ENCODE measurements at regions not wholly inside any gene's neighbourhood (a gene's known extent, or its start where the extent isn't known, plus 50 kb on each side); places are given as distances from the start of the nearest gene placed in this dataset.

- TF ChIP-seq ZNF592 (IDR thresholded peaks at IDR 0.05), result no peak
These were observed 82.5 kb upstream of the STX18 start (continued) for GRCh38 chr4:4624276-4624897.

- Histone ChIP-seq H3K4me2 (ENCODE audit: control insufficient read depth, insufficient read depth) (no peak overlapping the region), H4K20me1 (ENCODE audit: control insufficient read depth, insufficient read depth) (no peaks in the 10 kb centered on the region), H3K9ac (ENCODE audit: control insufficient read depth, insufficient read depth, low read length) (no peak overlapping the region), H3K79me2 (ENCODE audit: control insufficient read depth, insufficient read depth, low read length) (no peaks in the 10 kb centered on the region), H3K9me3 (replicated peaks; ENCODE audit: control insufficient read depth, insufficient read depth, low read length) (no peaks in the 10 kb centered on the region; the same call in 2 of the 3 replicates), H2AFZ (ENCODE audit: control insufficient read depth, low read depth, low read length) (no peak overlapping the region), H3K27me3 (replicated peaks in 1 of 2; ENCODE audit: control insufficient read depth in 2 of 2, insufficient read depth in 2 of 2, low read length in 1 of 2) (no peaks in the 10 kb centered on the region), H3K36me3 (ENCODE audit: control insufficient read depth in 2 of 2, insufficient read depth in 2 of 2, low read length in 1 of 2) (no peaks in the 10 kb centered on the region), H3K4me1 (ENCODE audit: control insufficient read depth, insufficient read depth, low read length) (no peaks in the 10 kb centered on the region), H3K27ac (ENCODE audit: control insufficient read depth, insufficient read depth) (no peak overlapping the region), H3K4me3 (no peak overlapping the region)
- no peak for ATAC-seq
- in situ Hi-C loops (cut with MboI) (no loop called here), intact Hi-C loops (cut with micrococcal nuclease; ENCODE audit: unreplicated experiment) (no loop called here)
- ChIA-PET POLR2A (no interaction called here), CTCF (interaction anchor here (0.6 to 1.9 kb wide), 2 partner anchors 28 to 132 kb away, joined by 4 read pairs; no protein-coding TSS in a partner anchor), SMC1A (ENCODE audit: uncharacterized antibody, unreplicated experiment) (interaction anchor here (0.7 to 1.3 kb wide), 2 partner anchors 11 to 47 kb away, joined by 3 read pairs; no protein-coding TSS in a partner anchor), RAD21 (ENCODE audit: unreplicated experiment) (no interaction called here)
- no peak for FAIRE-seq
- 95% methylated on average over 5 of the region's 5 CpGs for WGBS (ENCODE audit: insufficient coverage, insufficient replicate concordance, low lambda C conversion rate, missing lambda C conversion rate)
- no TSS peak for BruUV-seq (replicated peaks)
- TF ChIP-seq MXI1 (IDR thresholded peaks at IDR 0.05; ENCODE audit: low read depth, low read length) (no peak), ZSCAN29 (IDR thresholded peaks at IDR 0.05) (no peak)
- no peak for DNase-seq (ENCODE audit: low read depth, low spot score)
These were observed 78.0 kb upstream of the STX18 start for GRCh38 chr4:4619821-4620220.

Measured in GM12878 (cell line).